NCI-H2029 treated with DMSO at 0.1 percent for 48 hours (cell line): ENCODE measurements at regions not wholly inside any gene's neighbourhood (a gene's known extent, or its start where the extent isn't known, plus 50 kb on each side); places are given as distances from the start of the nearest gene placed in this dataset.

Source experiments
- DNase-seq: peaks from one replicate; lab custom pipeline; 2025; lab: John Stamatoyannopoulos, UW

- DNase-seq: no peak
Measured at GRCh38 chr9:126089789-126090188, 236.8 kb upstream of the MVB12B start.

GRCh38 chr9:126093771-126094170, 232.9 kb upstream of the MVB12B start:
- DNase-seq: no peak

GRCh38 chr9:126095546-126096190, 231.0 kb upstream of the MVB12B start:
- no peak for DNase-seq

GRCh38 chr9:126096340-126096739, 230.3 kb upstream of the MVB12B start:
- no peak for DNase-seq

GRCh38 chr9:126097679-126098078, 228.9 kb upstream of the MVB12B start:
- DNase-seq: no peak

GRCh38 chr9:126106404-126106803, 220.2 kb upstream of the MVB12B start:
- DNase-seq: no peak

- DNase-seq: no peak
Measured at GRCh38 chr9:126107693-126108092, 218.9 kb upstream of the MVB12B start.

GRCh38 chr9:126108240-126108639, 218.4 kb upstream of the MVB12B start:
- DNase-seq: no peak

GRCh38 chr9:126109575-126109974, 217.1 kb upstream of the MVB12B start:
- no peak for DNase-seq

- DNase-seq: no peak
Measured at GRCh38 chr9:126111556-126111955, 215.1 kb upstream of the MVB12B start.

GRCh38 chr9:126112135-126112720, 214.4 kb upstream of the MVB12B start:
- DNase-seq: no peak

GRCh38 chr9:126113176-126113575, 213.5 kb upstream of the MVB12B start:
- DNase-seq: no peak

- DNase-seq: no peak
Measured at GRCh38 chr9:126113756-126114408, 212.7 kb upstream of the MVB12B start.

GRCh38 chr9:126114409-126114760, 212.2 kb upstream of the MVB12B start:
- DNase-seq: no peak

GRCh38 chr9:126114850-126115460, 211.7 kb upstream of the MVB12B start:
- no peak for DNase-seq

- no peak for DNase-seq
Measured at GRCh38 chr9:126116351-126117157, 210.1 kb upstream of the MVB12B start.

GRCh38 chr9:126117158-126117425, 209.5 kb upstream of the MVB12B start:
- DNase-seq: no peak

GRCh38 chr9:126117631-126118030, 209.0 kb upstream of the MVB12B start:
- no peak for DNase-seq

GRCh38 chr9:126119731-126120130, 206.9 kb upstream of the MVB12B start:
- DNase-seq: no peak

- DNase-seq: no peak
Measured at GRCh38 chr9:126122901-126123616, 203.6 kb upstream of the MVB12B start.

- DNase-seq: no peak
Measured at GRCh38 chr9:126123927-126124326, 202.7 kb upstream of the MVB12B start.

GRCh38 chr9:126125177-126125576, 201.5 kb upstream of the MVB12B start:
- no peak for DNase-seq
